ENCODE measurements at regions not wholly inside any gene's neighbourhood (a gene's known extent, or its start where the extent isn't known, plus 50 kb on each side); places are given as distances from the start of the nearest gene placed in this dataset.

GRCh38 chr2:2904721-2905350 is 472.8 kb downstream of the EIPR1 start:
- no peak overlapping the region for H3K27ac Mint-ChIP-seq

GRCh38 chr2:2902547-2903281 is 474.9 kb downstream of the EIPR1 start:
- Mint-ChIP-seq H3K4me3 (ENCODE audit: low read depth) (no peak overlapping the region), H3K9me3 (ENCODE audit: low read depth) (no peaks in the 10 kb centered on the region), H3K4me1 (ENCODE audit: low read depth) (peaks cover 6% of the 10 kb centered on the region), H3K36me3 (ENCODE audit: insufficient read depth) (no peaks in the 10 kb centered on the region), H3K27me3 (peaks cover 26% of the 10 kb centered on the region), H3K27ac (no peak overlapping the region)
- no peak for DNase-seq (ENCODE audit: low spot score, unreplicated experiment)
- no peak for TF ChIP-seq CTCF (IDR thresholded peaks at IDR 0.05; ENCODE audit: unreplicated experiment)

More at GRCh38 chr2:2904721-2905350, 472.8 kb downstream of the EIPR1 start:
- TF ChIP-seq CTCF (IDR thresholded peaks at IDR 0.05; ENCODE audit: unreplicated experiment), result no peak
- no peaks in the 10 kb centered on the region for H3K36me3 Mint-ChIP-seq (ENCODE audit: insufficient read depth)
- no peak overlapping the region for H3K4me3 Mint-ChIP-seq (ENCODE audit: low read depth)
- no peaks in the 10 kb centered on the region for H3K9me3 Mint-ChIP-seq (ENCODE audit: low read depth)
- peaks cover 6% of the 10 kb centered on the region for H3K4me1 Mint-ChIP-seq (ENCODE audit: low read depth)
- no peak for DNase-seq (ENCODE audit: low spot score, unreplicated experiment)
- peaks cover 26% of the 10 kb centered on the region for H3K27me3 Mint-ChIP-seq

- no peak for TF ChIP-seq CTCF (IDR thresholded peaks at IDR 0.05; ENCODE audit: unreplicated experiment)
- Mint-ChIP-seq H3K27ac (no peak overlapping the region), H3K4me1 (ENCODE audit: low read depth) (peaks cover 6% of the 10 kb centered on the region), H3K4me3 (ENCODE audit: low read depth) (no peak overlapping the region), H3K36me3 (ENCODE audit: insufficient read depth) (no peaks in the 10 kb centered on the region), H3K9me3 (ENCODE audit: low read depth) (no peaks in the 10 kb centered on the region), H3K27me3 (peaks cover 26% of the 10 kb centered on the region)
- no peak for DNase-seq (ENCODE audit: low spot score, unreplicated experiment)
Observed at GRCh38 chr2:2901384-2902345, 476.0 kb downstream of the EIPR1 start.

GRCh38 chr2:2899826-2900225 is 477.8 kb downstream of the EIPR1 start:
- H3K27ac Mint-ChIP-seq, result no peak overlapping the region
- TF ChIP-seq CTCF (IDR thresholded peaks at IDR 0.05; ENCODE audit: unreplicated experiment), result no peak
- peaks cover 6% of the 10 kb centered on the region for H3K4me1 Mint-ChIP-seq (ENCODE audit: low read depth)
- H3K27me3 Mint-ChIP-seq, result peaks cover 24% of the 10 kb centered on the region
- no peaks in the 10 kb centered on the region for H3K9me3 Mint-ChIP-seq (ENCODE audit: low read depth)
- no peak for DNase-seq (ENCODE audit: low spot score, unreplicated experiment)
- H3K4me3 Mint-ChIP-seq (ENCODE audit: low read depth), result no peak overlapping the region
- H3K36me3 Mint-ChIP-seq (ENCODE audit: insufficient read depth), result no peaks in the 10 kb centered on the region

- DNase-seq (ENCODE audit: low spot score, unreplicated experiment), result no peak
- no peak for TF ChIP-seq CTCF (IDR thresholded peaks at IDR 0.05; ENCODE audit: unreplicated experiment)
- no peaks in the 10 kb centered on the region for H3K36me3 Mint-ChIP-seq (ENCODE audit: insufficient read depth)
- H3K4me1 Mint-ChIP-seq (ENCODE audit: low read depth), result peaks cover 6% of the 10 kb centered on the region
- H3K27ac Mint-ChIP-seq, result no peak overlapping the region
- H3K4me3 Mint-ChIP-seq (ENCODE audit: low read depth), result no peak overlapping the region
- H3K27me3 Mint-ChIP-seq, result peaks cover 14% of the 10 kb centered on the region
- no peaks in the 10 kb centered on the region for H3K9me3 Mint-ChIP-seq (ENCODE audit: low read depth)
Observed at GRCh38 chr2:2898744-2899143, 478.9 kb downstream of the EIPR1 start.

Data from progenitor cell of endocrine pancreas (in vitro differentiated cells).